HUES64 (cell line): ENCODE measurements at regions not wholly inside any gene's neighbourhood (a gene's known extent, or its start where the extent isn't known, plus 50 kb on each side); places are given as distances from the start of the nearest gene placed in this dataset.

ENCODE experiments used
- H3K27ac ChIP-seq: 2 replicates; pipeline ENCODE4 v1.7.0; 2013; ENCODE audit warnings: low read depth, low read length, inconsistent platforms
- H3K27me3 ChIP-seq: 2 replicates; pipeline ENCODE4 v1.6.1; 2013; ENCODE audit warnings: mild to moderate bottlenecking, low read length; ENCODE audit not compliant: insufficient read depth
- H3K36me3 ChIP-seq: 2 replicates; pipeline ENCODE4 v1.6.1; 2013; ENCODE audit warnings: mild to moderate bottlenecking, low read length; ENCODE audit not compliant: insufficient read depth
- H3K4me1 ChIP-seq: 2 replicates; pipeline ENCODE4 v1.6.1; 2013; ENCODE audit warnings: mild to moderate bottlenecking, low read length, moderate library complexity; ENCODE audit not compliant: insufficient read depth
- H3K4me3 ChIP-seq: 2 replicates; pipeline ENCODE4 v1.5.1; 2013; ENCODE audit warnings: mild to moderate bottlenecking, low read length, moderate library complexity
- H3K9ac ChIP-seq: 2 replicates; pipeline ENCODE4 v1.6.1; 2013; ENCODE audit warnings: mild to moderate bottlenecking, low read depth, low read length
- H3K9me3 ChIP-seq: 2 replicates; pipeline ENCODE4 v1.6.1; 2013; ENCODE audit warnings: low read depth, low read length; ENCODE audit not compliant: insufficient read depth
- WGBS: fragments of 150-250, 120-280 bp; methylation state at CpG from one replicate; pipeline ENCODE4 v1.1.7; 2013; ENCODE audit warnings: missing lambda C conversion rate; 5-methylcytosine and 5-hydroxymethylcytosine counted together

DNA sequence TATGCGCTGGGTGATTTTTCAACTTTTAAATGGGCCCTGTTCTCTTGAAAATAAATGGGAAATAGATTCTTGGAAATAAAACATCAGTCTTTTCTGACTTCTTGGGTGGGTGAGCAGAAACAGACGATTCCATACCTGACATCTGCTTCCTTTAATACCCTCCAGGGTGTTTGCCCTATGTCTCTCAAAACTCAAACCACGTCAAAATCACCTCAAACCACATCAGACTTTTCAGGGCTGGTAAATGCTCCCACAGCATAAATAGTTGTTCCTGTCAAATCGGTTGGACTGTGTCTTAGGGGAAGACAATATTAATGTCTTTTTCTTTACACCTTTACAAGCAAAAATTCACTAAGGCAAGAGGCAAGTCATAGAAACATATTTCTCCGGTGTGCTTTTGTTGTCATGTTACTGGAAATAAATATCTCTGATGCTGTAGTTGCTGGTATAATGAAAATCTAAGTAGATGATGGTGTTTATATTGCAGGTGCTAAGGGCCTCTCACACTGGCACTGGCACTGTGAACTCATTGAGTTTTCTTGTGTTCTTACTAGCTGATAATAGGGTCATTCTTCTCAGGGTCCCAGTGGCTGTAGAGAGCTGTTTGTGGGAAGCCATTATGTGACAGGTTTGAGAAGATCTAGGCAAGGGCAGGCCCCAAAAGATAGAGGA, 380.4 kb downstream of the RAPGEF2 start:
- H3K27me3 ChIP-seq = no peaks in the 10 kb centered on the region

DNA sequence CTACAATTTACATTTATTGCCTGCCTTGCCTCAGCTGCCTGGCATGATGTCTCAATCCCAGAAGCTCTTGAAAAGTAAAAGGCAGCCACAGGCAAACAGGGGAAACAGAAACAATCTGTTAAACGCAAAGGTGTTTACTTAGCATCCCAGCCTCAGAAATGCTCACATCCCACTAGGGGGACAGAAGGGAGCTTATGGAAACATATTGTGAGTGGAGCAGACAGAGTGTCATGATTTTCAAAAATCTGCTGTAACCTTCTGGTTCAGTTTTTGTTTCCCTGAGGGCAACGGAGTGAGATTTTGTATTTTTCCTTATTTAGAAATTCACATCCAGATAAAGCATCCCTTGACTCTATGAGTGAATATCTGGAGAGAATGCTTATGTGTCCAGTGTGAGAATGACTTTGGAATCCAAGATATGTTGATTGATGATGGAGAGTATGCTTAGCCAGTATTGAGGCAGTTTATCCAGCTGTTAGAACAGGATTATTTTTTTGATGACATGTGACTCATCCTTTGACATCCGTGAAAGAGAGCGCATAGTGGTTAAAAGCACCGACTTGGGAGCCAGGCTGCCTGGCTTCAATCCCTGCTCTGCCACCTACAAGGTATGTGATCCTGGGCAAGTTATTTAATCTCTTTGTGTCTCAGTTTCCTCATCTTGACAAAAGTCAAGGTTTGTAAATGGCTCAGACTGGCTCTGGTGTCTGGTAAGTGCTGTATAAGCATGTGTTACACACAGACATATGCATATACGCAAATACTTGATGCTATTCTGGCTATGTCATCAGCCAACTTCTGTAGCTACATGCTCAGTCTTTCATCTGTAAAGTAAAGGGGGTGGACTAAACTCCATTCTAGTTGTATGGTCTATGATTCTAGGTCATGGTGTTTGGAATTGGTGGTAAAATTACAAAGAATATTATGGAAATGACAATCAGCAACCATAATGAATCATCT, 381.2 kb downstream of the RAPGEF2 start:
- no peak overlapping the region for H3K9ac ChIP-seq
- WGBS = 85% methylated on average over 5 of the region's 6 CpGs
- H3K27me3 ChIP-seq = no peaks in the 10 kb centered on the region
- no peaks in the 10 kb centered on the region for H3K9me3 ChIP-seq
- H3K4me1 ChIP-seq = peaks cover 16% of the 10 kb centered on the region; the same call in 1 of the 2 replicates
- H3K27ac ChIP-seq = no peak overlapping the region
- no peak overlapping the region for H3K4me3 ChIP-seq
- H3K36me3 ChIP-seq = no peaks in the 10 kb centered on the region

More for the DNA sequence above, 380.4 kb downstream of the RAPGEF2 start:
- H3K36me3 ChIP-seq = no peaks in the 10 kb centered on the region
- H3K4me1 ChIP-seq = peaks cover 16% of the 10 kb centered on the region; the same call in 1 of the 2 replicates
- WGBS = 94% methylated on average over 5 of the region's 5 CpGs
- H3K4me3 ChIP-seq = no peak overlapping the region
- no peak overlapping the region for H3K9ac ChIP-seq
- H3K27ac ChIP-seq = no peak overlapping the region
- no peaks in the 10 kb centered on the region for H3K9me3 ChIP-seq

DNA sequence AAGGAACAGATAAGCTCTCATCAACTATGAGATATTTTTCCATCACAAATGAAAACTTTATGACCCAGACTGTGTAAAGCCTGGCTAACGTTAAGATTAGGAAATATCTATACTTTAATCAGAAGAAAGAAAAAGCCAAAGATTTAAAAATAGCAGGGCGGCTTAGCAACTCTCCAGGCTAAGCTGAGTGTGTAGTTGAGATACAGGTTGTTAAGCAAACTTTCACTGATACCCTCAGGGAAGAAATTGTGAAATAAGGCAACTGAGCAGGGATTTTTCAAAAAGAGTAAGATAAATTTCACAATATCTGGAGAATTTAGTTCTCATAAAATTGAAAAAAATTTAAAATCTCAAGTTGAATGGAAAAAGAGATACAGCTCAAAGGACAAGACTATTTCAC, 382.0 kb downstream of the RAPGEF2 start:
- Histone ChIP-seq H3K27ac (no peak overlapping the region), H3K4me3 (no peak overlapping the region), H3K9me3 (no peaks in the 10 kb centered on the region), H3K4me1 (peaks cover 16% of the 10 kb centered on the region; the same call in 1 of the 2 replicates), H3K9ac (no peak overlapping the region), H3K27me3 (no peaks in the 10 kb centered on the region), H3K36me3 (no peaks in the 10 kb centered on the region)
- 79% methylated on average over 1 of the region's 2 CpGs for WGBS

DNA sequence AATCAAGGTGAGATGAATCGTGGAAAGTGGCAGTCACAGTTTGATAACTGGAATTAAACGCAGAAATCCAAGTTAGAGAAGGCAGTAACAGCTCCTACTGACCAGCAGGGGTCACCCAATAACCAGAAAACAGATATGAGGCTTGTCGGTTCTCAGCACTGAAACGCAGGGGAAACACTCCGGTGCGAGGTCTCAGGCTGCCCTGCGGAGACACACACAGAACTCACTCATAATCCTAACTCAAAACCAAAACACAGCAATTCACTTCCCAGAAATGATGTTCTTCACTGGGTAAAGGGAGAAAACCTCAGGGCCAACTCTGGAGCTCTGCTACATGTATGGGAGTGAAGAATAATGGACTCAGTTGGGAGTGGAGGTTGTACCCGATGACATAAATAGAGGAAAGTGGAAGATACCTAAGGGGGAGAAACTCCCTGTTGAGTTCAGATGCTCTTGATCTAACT, 384.4 kb downstream of the RAPGEF2 start:
- Histone ChIP-seq H3K9ac (no peak overlapping the region), H3K9me3 (peaks cover 16% of the 10 kb centered on the region), H3K27ac (no peak overlapping the region), H3K4me1 (peaks cover 16% of the 10 kb centered on the region; the same call in 1 of the 2 replicates), H3K27me3 (no peaks in the 10 kb centered on the region), H3K4me3 (no peak overlapping the region), H3K36me3 (no peaks in the 10 kb centered on the region)
- 15% methylated on average over 8 of the region's 8 CpGs for WGBS

DNA sequence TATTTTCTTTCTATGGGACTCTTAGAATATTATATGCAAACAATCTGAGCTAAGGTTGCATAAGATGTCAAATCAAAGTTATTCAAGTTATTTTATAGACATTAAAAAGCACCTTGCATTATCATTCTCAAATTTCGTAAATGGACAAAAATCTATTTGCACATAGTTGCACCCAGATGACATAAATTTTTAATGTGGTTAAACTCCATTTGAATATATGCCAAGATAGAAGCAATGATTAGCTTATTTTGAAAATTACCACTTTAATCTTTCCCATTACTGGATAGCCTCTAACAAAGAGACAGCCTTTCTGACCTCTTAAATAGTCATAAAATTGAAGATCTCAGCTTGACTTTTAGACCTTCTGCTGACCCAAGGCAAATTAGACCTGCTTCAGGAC, 386.8 kb downstream of the RAPGEF2 start:
- 80% methylated on average over 1 of the region's 1 CpG for WGBS

DNA sequence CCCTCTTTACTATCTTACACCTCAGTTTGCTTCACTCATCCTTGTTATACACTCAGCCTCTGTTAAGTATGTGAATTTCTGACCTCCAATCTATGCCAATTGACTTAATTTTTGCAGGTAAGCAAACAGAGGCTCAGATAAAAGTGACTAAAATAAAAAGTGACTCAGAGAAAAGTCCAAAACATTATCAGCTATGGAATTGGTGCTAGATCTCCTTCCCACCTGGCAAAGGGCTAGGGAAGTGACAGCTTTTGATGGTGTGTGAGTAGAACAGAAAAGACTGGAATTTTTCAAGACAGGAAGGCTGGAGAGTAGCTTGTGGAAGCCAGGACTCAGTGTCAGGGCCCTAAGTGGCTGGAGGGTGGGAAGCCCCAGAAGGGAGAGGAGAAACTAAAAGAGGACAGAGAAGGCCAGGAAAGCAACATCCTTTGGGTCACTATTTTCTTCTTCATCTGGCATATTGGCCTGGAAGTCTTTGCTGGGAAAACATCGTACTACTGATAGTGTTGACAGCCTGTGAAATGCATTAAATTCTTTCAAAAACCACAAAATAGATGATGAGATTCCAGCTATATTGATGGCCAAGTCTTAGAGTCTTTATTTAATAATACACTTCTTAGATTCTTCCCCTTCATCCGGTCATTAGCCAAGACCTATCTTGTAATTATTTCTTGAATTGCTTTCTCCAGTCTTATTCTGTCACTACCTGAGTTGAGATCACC, 392.8 kb downstream of the RAPGEF2 start:
- Histone ChIP-seq H3K4me1 (0 out of 2 replicates have a peak, but pooled peaks cover 5% of the 10 kb centered on the region), H3K36me3 (no peaks in the 10 kb centered on the region), H3K9me3 (peaks cover 15% of the 10 kb centered on the region), H3K27me3 (no peaks in the 10 kb centered on the region), H3K27ac (no peak overlapping the region), H3K4me3 (no peak overlapping the region), H3K9ac (no peak overlapping the region)
- WGBS = 95% methylated on average over 2 of the region's 2 CpGs

More for the DNA sequence above, 386.8 kb downstream of the RAPGEF2 start:
- Histone ChIP-seq H3K27ac (no peak overlapping the region), H3K9me3 (peaks cover 20% of the 10 kb centered on the region), H3K4me1 (peaks cover 15% of the 10 kb centered on the region; the same call in 1 of the 2 replicates), H3K36me3 (no peaks in the 10 kb centered on the region), H3K27me3 (no peaks in the 10 kb centered on the region), H3K9ac (no peak overlapping the region), H3K4me3 (no peak overlapping the region)

DNA sequence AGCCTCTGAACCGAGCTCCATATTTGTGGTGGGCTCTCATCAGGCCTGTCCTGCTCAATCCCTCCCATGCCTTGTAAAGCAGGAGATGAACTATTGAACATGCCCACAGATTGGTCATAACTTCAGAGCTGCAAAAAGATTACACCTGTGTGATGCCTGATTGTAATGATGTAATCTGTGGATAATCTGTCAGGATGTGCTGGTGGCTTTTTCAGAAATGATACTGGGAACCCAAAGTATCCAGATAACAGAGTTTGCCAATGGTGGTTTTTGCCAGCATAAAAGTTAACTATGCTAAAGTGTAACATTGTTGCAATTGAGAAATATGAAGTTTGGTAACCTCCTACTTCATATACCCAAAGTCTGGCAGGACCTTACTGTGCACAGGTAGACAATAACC, 393.4 kb downstream of the RAPGEF2 start:
- Histone ChIP-seq H3K9me3 (peaks cover 13% of the 10 kb centered on the region), H3K27ac (no peak overlapping the region), H3K4me3 (no peak overlapping the region), H3K27me3 (no peaks in the 10 kb centered on the region), H3K36me3 (no peaks in the 10 kb centered on the region), H3K4me1 (0 out of 2 replicates have a peak, but pooled peaks cover 5% of the 10 kb centered on the region), H3K9ac (no peak overlapping the region)
- 94% methylated on average over 1 of the region's 1 CpG for WGBS

DNA sequence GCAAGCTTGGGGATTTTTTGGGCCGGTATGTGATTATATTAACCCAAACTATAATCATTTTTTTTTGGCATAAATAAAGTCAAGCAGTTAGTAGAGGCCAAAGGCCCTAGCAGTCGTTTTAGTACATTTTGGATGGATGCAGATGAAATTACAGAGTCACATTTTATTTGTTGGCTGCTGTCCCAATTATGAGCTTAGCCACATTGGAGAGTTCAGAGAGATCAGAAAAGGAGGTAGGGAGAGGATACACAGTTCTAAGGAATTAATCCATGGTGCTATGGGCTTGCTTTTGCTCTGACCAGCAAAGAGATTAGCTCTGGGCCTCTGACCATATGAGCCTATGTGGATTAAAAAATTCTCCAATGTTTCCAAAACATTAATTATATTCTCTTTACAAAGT, 395.1 kb downstream of the RAPGEF2 start:
- 86% methylated on average over 1 of the region's 2 CpGs for WGBS
- no peak overlapping the region for H3K4me3 ChIP-seq
- H3K27me3 ChIP-seq = no peaks in the 10 kb centered on the region
- no peaks in the 10 kb centered on the region for H3K9me3 ChIP-seq
- no peak overlapping the region for H3K27ac ChIP-seq
- peaks cover 14% of the 10 kb centered on the region for H3K4me1 ChIP-seq
- no peaks in the 10 kb centered on the region for H3K36me3 ChIP-seq
- H3K9ac ChIP-seq = no peak overlapping the region

DNA sequence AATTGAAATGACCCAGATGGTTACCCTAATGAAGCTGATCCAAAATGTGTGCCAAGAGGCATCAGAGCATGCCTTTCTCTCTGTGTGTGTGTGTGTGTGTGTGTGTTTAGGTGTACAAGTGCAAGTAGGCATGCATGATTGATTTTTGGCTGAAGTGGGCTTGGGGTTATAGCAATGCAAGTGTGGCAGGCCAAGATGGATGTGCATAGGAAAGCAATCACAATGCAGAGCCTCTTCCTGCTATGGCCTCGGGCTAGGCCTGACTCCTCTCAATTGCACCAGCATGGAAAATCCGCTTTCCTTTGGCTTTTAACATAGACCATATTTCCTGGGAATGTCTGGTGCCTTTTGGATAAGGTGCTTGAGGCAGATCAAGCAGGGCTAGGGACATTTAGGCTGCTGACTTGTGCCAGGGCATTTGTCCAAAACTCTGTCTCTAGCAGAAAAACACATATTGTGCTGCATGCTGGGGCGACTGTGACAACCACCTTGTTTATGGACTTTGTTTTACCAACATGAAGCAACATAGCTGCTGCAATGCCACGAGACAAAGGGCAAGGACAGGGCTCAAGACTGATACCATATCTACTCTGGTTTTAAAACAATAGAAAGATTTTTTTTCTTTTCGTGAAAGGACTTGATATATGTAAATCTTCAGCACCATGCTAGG, 395.7 kb downstream of the RAPGEF2 start:
- WGBS = 88% methylated on average over 4 of the region's 5 CpGs
- Histone ChIP-seq H3K27ac (no peak overlapping the region), H3K9me3 (no peaks in the 10 kb centered on the region)

DNA sequence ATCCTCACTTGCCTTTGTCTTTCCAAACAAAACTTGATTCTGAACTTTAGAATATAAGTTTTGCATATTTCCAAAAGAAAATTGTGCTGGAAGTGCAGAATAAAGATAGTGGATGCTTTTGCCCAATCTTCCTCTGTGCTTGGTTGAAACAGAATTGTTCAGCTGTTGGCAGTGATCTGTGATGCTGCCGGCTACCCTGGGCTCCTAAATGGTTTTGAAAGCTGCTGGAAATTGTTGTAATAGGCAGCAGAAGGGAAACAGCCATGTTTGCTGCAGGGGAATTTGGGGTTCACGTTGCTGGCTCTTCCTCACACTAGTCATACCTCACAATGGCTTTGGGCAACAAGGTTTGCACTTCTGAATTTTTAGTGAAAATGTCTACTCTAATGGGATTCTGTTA, 398.0 kb downstream of the RAPGEF2 start:
- Histone ChIP-seq H3K9me3 (no peaks in the 10 kb centered on the region), H3K27me3 (no peaks in the 10 kb centered on the region), H3K4me3 (no peak overlapping the region), H3K4me1 (peaks cover 42% of the 10 kb centered on the region), H3K9ac (no peak overlapping the region), H3K27ac (no peak overlapping the region), H3K36me3 (no peaks in the 10 kb centered on the region)
- 77% methylated on average over 1 of the region's 2 CpGs for WGBS

More for the DNA sequence above, 395.7 kb downstream of the RAPGEF2 start:
- H3K27me3 ChIP-seq = no peaks in the 10 kb centered on the region
- no peak overlapping the region for H3K4me3 ChIP-seq
- no peaks in the 10 kb centered on the region for H3K36me3 ChIP-seq
- peaks cover 20% of the 10 kb centered on the region for H3K4me1 ChIP-seq
- no peak overlapping the region for H3K9ac ChIP-seq
